HCT116 (cell line): ENCODE measurements at regions not wholly inside any gene's neighbourhood (a gene's known extent, or its start where the extent isn't known, plus 50 kb on each side); places are given as distances from the start of the nearest gene placed in this dataset.

Experiments used
- ATAC-seq: fragments of 200-7000 bp; cut with Tn5 transposase; 2 replicates; pipeline ENCODE4 v1.9.1; 2020; ENCODE audit warnings: mild to moderate bottlenecking, moderate library complexity
- BruUV-seq: library from RNA; stranded (reverse); fragments of 400-500 nt; replicated peaks from 2 replicates; lab custom pipeline; 2021; lab: Mats Ljungman, UMichigan
- CTCF ChIA-PET: fragments of 300-600 bp; sonication (Branson Sonifier 250); formaldehyde crosslinking; loops from one replicate; lab custom pipeline; 2021; ENCODE audit warnings: antibody characterized with exemption; lab: Charles Lee
- POLR2A ChIA-PET: fragments of 300-600, 350-600 bp; sonication (Branson Sonifier 250); formaldehyde crosslinking; loops from one replicate; lab custom pipeline; 2021; ENCODE audit warnings: antibody characterized with exemption; lab: Charles Lee
- RAD21 ChIA-PET, 2 experiments: fragments of 300-600 bp; sonication (Branson Sonifier 250); formaldehyde crosslinking; loops; one replicate each; lab custom pipeline; 2023; ENCODE audit warnings: low total read pairs in 2 of 2; ENCODE audit not compliant: uncharacterized antibody in 2 of 2, unreplicated experiment in 2 of 2, low non-redundant PET in 1 of 2; lab: Charles Lee
- DNase-seq: peaks from one replicate; pipeline ENCODE4 v3.0.0-alpha.2; 2010; ENCODE audit warnings: low read depth, low spot score
- H2AFZ ChIP-seq: fragments of 200-600 bp; shearing (Covaris generic), sonication (generic); 2 replicates; pipeline ENCODE4 v1.6.1; 2017; ENCODE audit warnings: low read depth, mixed run types, mixed read lengths, antibody characterized with exemption, low read length; ENCODE audit not compliant: poor library complexity, severe bottlenecking
- H3K27ac ChIP-seq: 2 replicates; pipeline ENCODE4 v1.5.1; 2012; ENCODE audit warnings: low read depth, low read length
- H3K27me3 ChIP-seq: fragments of 200-600 bp; sonication (generic); 2 replicates; pipeline ENCODE4 v1.6.1; 2016; ENCODE audit warnings: mixed run types, low read length, mixed read lengths; ENCODE audit not compliant: insufficient read depth
- H3K36me3 ChIP-seq, 2 experiments: fragments of 200-500 bp in 1 of 2; fragments of 200-600 bp in 1 of 2; sonication (Bioruptor generic) in 1 of 2; sonication (generic) in 1 of 2; 2 replicates each; pipeline versions ENCODE4 v1.5.1 to v1.6.1; 2014 to 2016; ENCODE audit warnings: low read length in 2 of 2, inconsistent platforms in 1 of 2, mixed read lengths in 1 of 2, mixed run types in 1 of 2; ENCODE audit not compliant: insufficient read depth in 2 of 2, control insufficient read depth in 1 of 2
- H3K4me1 ChIP-seq, 2 experiments: fragments of 200-600 bp in 1 of 2; sonication (generic) in 1 of 2; 2 replicates each; pipeline versions ENCODE4 v1.5.1 to v1.6.1; 2012 to 2017; ENCODE audit warnings: low read length in 2 of 2, inconsistent platforms in 1 of 2, mild to moderate bottlenecking in 1 of 2, mixed read lengths in 1 of 2, mixed run types in 1 of 2, moderate library complexity in 1 of 2; ENCODE audit not compliant: insufficient read depth in 2 of 2, control insufficient read depth in 1 of 2
- H3K4me2 ChIP-seq: fragments of 200-600 bp; sonication (generic); 2 replicates; pipeline ENCODE4 v1.6.1; 2017; ENCODE audit warnings: mixed run types, low read length, mixed read lengths
- H3K4me3 ChIP-seq, 2 experiments: fragments of 200-600 bp in 1 of 2; sonication (generic) in 1 of 2; replicated peaks in 1 of 2; 2 replicates each; pipeline ENCODE4 v1.5.1; 2011 to 2016; ENCODE audit warnings: low read length in 2 of 2, control low read depth in 1 of 2, low read depth in 1 of 2, mild to moderate bottlenecking in 1 of 2, mixed read lengths in 1 of 2, mixed run types in 1 of 2
- H3K79me2 ChIP-seq: fragments of 200-600 bp; sonication (generic); 2 replicates; pipeline ENCODE4 v1.6.1; 2017; ENCODE audit warnings: mild to moderate bottlenecking, mixed run types, low read length, moderate library complexity, mixed read lengths; ENCODE audit not compliant: insufficient read depth
- H3K9ac ChIP-seq: fragments of 200-600 bp; sonication (generic); 2 replicates; pipeline ENCODE4 v1.6.1; 2016; ENCODE audit warnings: low read length, mixed read lengths
- H3K9me2 ChIP-seq: fragments of 200-600 bp; sonication (generic), shearing (Covaris generic); 2 replicates; pipeline ENCODE4 v1.6.1; 2017; ENCODE audit warnings: mixed run types, mild to moderate bottlenecking, moderate library complexity; ENCODE audit not compliant: insufficient read depth
- H3K9me3 ChIP-seq, 2 experiments: fragments of 200-500 bp in 1 of 2; fragments of 200-600 bp in 1 of 2; sonication (Bioruptor generic) in 1 of 2; sonication (generic) in 1 of 2; 2 replicates each; pipeline ENCODE4 v1.6.1; 2014 to 2017; ENCODE audit warnings: low read length in 2 of 2, mixed read lengths in 2 of 2, inconsistent platforms in 1 of 2, low read depth in 1 of 2, mild to moderate bottlenecking in 1 of 2, mixed run types in 1 of 2, moderate library complexity in 1 of 2; ENCODE audit not compliant: control insufficient read depth in 1 of 2, insufficient read depth in 1 of 2
- H4K20me1 ChIP-seq: fragments of 200-600 bp; sonication (generic), shearing (Covaris generic); 2 replicates; pipeline ENCODE4 v1.6.1; 2017; ENCODE audit warnings: mixed run types, mild to moderate bottlenecking, moderate library complexity; ENCODE audit not compliant: insufficient read depth
- CBX3 ChIP-seq: IDR thresholded peaks from 2 replicates; pipeline ENCODE4 v1.6.1; 2012; ENCODE audit warnings: low read depth
- CEBPB ChIP-seq: IDR thresholded peaks from 2 replicates; pipeline ENCODE4 v1.6.1; 2012; ENCODE audit warnings: low read depth
- EGR1 ChIP-seq: IDR thresholded peaks from 2 replicates; pipeline ENCODE4 v1.6.1; 2012; ENCODE audit warnings: low read depth
- EZH2 ChIP-seq: fragments of 200-600 bp; sonication (generic); IDR thresholded peaks from 2 replicates; pipeline ENCODE4 v1.6.1; 2017; ENCODE audit warnings: antibody characterized with exemption, mixed run types
- MAX ChIP-seq: IDR thresholded peaks from 2 replicates; pipeline ENCODE4 v1.6.1; 2012
- POLR2AphosphoS5 ChIP-seq: IDR thresholded peaks from 2 replicates; pipeline ENCODE4 v1.6.1; 2011; ENCODE audit warnings: mild to moderate bottlenecking, low read depth, low read length, moderate library complexity
- RAD21 ChIP-seq: IDR thresholded peaks from 2 replicates; pipeline ENCODE4 v1.6.1; 2012; ENCODE audit warnings: low read depth, mild to moderate bottlenecking
- REST ChIP-seq: IDR thresholded peaks from 2 replicates; pipeline ENCODE4 v1.6.1; 2012; ENCODE audit warnings: low read depth
- SRF ChIP-seq: IDR thresholded peaks from 2 replicates; pipeline ENCODE4 v1.6.1; 2012; ENCODE audit warnings: low read depth
- YY1 ChIP-seq: IDR thresholded peaks from 2 replicates; pipeline ENCODE4 v1.6.1; 2011; ENCODE audit warnings: low read length, low read depth, moderate library complexity, mild to moderate bottlenecking; ENCODE audit not compliant: insufficient replicate concordance; ENCODE audit errors: extremely low read depth
- ZBTB33 ChIP-seq: IDR thresholded peaks from 2 replicates; pipeline ENCODE4 v1.6.1; 2011; ENCODE audit warnings: mild to moderate bottlenecking, low read length, moderate library complexity; ENCODE audit not compliant: insufficient replicate concordance; ENCODE audit errors: extremely low read depth
- ZFX ChIP-seq: fragments of 450-650 bp; IDR thresholded peaks from 2 replicates; pipeline ENCODE4 v1.6.1; 2017
- ZNF274 ChIP-seq: fragments of 200-500 bp; sonication (Bioruptor generic); IDR thresholded peaks from 2 replicates; pipeline ENCODE4 v1.6.1; 2014; ENCODE audit warnings: mild to moderate bottlenecking, low read depth, low read length, inconsistent platforms
- intact Hi-C: fragments of 100-400 bp; cut with micrococcal nuclease; formaldehyde crosslinking; loops from 2 replicates; pipeline ENCODE4 v1.10.0; 2022

GRCh38 chr1:55870106-55870505 lies 654.9 kb upstream of the USP24 start:
- ChIA-PET CTCF (interaction anchor here (0.8 kb wide), 1 partner anchor 494 kb away, joined by 3 read pairs; no protein-coding TSS in a partner anchor), POLR2A (no interaction called here), RAD21 (no interaction called here)
- H2AFZ ChIP-seq = no peak overlapping the region
- H3K9me3 ChIP-seq = no peaks in the 10 kb centered on the region
- TF ChIP-seq EZH2 (no peak), ZNF274 (no peak), REST (no peak), EGR1 (no peak), YY1 (no peak), CEBPB (no peak), ZBTB33 (no peak), MAX (no peak), SRF (no peak), ZFX (no peak), RAD21 (no peak), CBX3 (no peak), POLR2AphosphoS5 (no peak)
- no TSS peak for BruUV-seq
- H3K4me3 ChIP-seq = no peak overlapping the region
- H3K4me1 ChIP-seq = no peaks in the 10 kb centered on the region
- H3K4me2 ChIP-seq = no peak overlapping the region
- H3K9me2 ChIP-seq = 0 out of 2 replicates have a peak, but pooled peaks cover 3% of the 10 kb centered on the region
- no peak overlapping the region for H3K9ac ChIP-seq
- no peak for ATAC-seq
- DNase-seq = no peak
- intact Hi-C loops = no loop called here
- no peaks in the 10 kb centered on the region for H4K20me1 ChIP-seq
- no peaks in the 10 kb centered on the region for H3K79me2 ChIP-seq
- H3K36me3 ChIP-seq = no peaks in the 10 kb centered on the region
- H3K27me3 ChIP-seq = no peaks in the 10 kb centered on the region
- H3K27ac ChIP-seq = no peak overlapping the region
